ENCODE measurements at regions not wholly inside any gene's neighbourhood (a gene's known extent, or its start where the extent isn't known, plus 50 kb on each side); places are given as distances from the start of the nearest gene placed in this dataset.

- no peak overlapping the region for H3K4me3 ChIP-seq (ENCODE audit: low read depth, low read length)
- Mint-ChIP-seq H3K4me3 (no peak overlapping the region), H3K36me3 (no peaks in the 10 kb centered on the region), H3K4me1 (no peaks in the 10 kb centered on the region), H3K27me3 (peaks cover 14% of the 10 kb centered on the region), H3K27ac (no peak overlapping the region), H3K9me3 (peaks cover 0 to 3% (median 0%) of the 10 kb centered on the region in 7 donors)
- H3K27ac ChIP-seq (ENCODE audit: insufficient read depth, low read length, poor library complexity, severe bottlenecking), result no peak overlapping the region
- no peaks in the 10 kb centered on the region for H3K9me3 ChIP-seq (ENCODE audit: control insufficient read depth in 2 of 2, low read length in 2 of 2)
- H3K27me3 ChIP-seq (ENCODE audit: control insufficient read depth, insufficient read depth, low read length), result peaks cover 5% of the 10 kb centered on the region
- H3K4me1 ChIP-seq (ENCODE audit: control insufficient read depth, insufficient read depth, low read length, poor library complexity, severe bottlenecking), result no peaks in the 10 kb centered on the region
- no peaks in the 10 kb centered on the region for H3K36me3 ChIP-seq (ENCODE audit: control insufficient read depth, insufficient read depth, low read length)
- DNase-seq (no peak), ATAC-seq (ENCODE audit: low read depth in 2 of 2) (no peak)
Observed at GRCh38 chr22:49354516-49355210, 473.0 kb downstream of the BRD1 start.

- H3K27ac ChIP-seq (ENCODE audit: insufficient read depth, low read length, poor library complexity, severe bottlenecking), result no peak overlapping the region
- DNase-seq, result no peak
- Mint-ChIP-seq H3K4me3 (no peak overlapping the region), H3K9me3 (peaks cover 0 to 3% (median 0%) of the 10 kb centered on the region in 7 donors), H3K36me3 (no peaks in the 10 kb centered on the region), H3K27ac (no peak overlapping the region), H3K27me3 (peaks cover 12% of the 10 kb centered on the region), H3K4me1 (no peaks in the 10 kb centered on the region)
- no peaks in the 10 kb centered on the region for H3K36me3 ChIP-seq (ENCODE audit: control insufficient read depth, insufficient read depth, low read length)
- peaks cover 3% of the 10 kb centered on the region for H3K27me3 ChIP-seq (ENCODE audit: control insufficient read depth, insufficient read depth, low read length)
- no peaks in the 10 kb centered on the region for H3K4me1 ChIP-seq (ENCODE audit: control insufficient read depth, insufficient read depth, low read length, poor library complexity, severe bottlenecking)
- no peaks in the 10 kb centered on the region for H3K9me3 ChIP-seq (ENCODE audit: control insufficient read depth in 2 of 2, low read length in 2 of 2)
- no peak for ATAC-seq (ENCODE audit: low read depth in 2 of 2)
- no peak overlapping the region for H3K4me3 ChIP-seq (ENCODE audit: low read depth, low read length)
Observed at GRCh38 chr22:49353235-49353634, 474.4 kb downstream of the BRD1 start.

- H3K9me3 Mint-ChIP-seq, result peaks cover 0 to 3% (median 0%) of the 10 kb centered on the region in 7 donors
- DNase-seq (no peak), ATAC-seq (ENCODE audit: low read depth in 2 of 2) (no peak)
- H3K27me3 ChIP-seq (ENCODE audit: control insufficient read depth, insufficient read depth, low read length), result peaks cover 3% of the 10 kb centered on the region
- no peaks in the 10 kb centered on the region for H3K36me3 ChIP-seq (ENCODE audit: control insufficient read depth, insufficient read depth, low read length)
- no peaks in the 10 kb centered on the region for H3K4me1 Mint-ChIP-seq
- H3K4me1 ChIP-seq (ENCODE audit: control insufficient read depth, insufficient read depth, low read length, poor library complexity, severe bottlenecking), result no peaks in the 10 kb centered on the region
- peaks cover 12% of the 10 kb centered on the region for H3K27me3 Mint-ChIP-seq
- no peak overlapping the region for H3K27ac Mint-ChIP-seq
- H3K27ac ChIP-seq (ENCODE audit: insufficient read depth, low read length, poor library complexity, severe bottlenecking), result no peak overlapping the region
- no peak overlapping the region for H3K4me3 Mint-ChIP-seq
- no peaks in the 10 kb centered on the region for H3K36me3 Mint-ChIP-seq
- H3K4me3 ChIP-seq (ENCODE audit: low read depth, low read length), result no peak overlapping the region
- no peaks in the 10 kb centered on the region for H3K9me3 ChIP-seq (ENCODE audit: control insufficient read depth in 2 of 2, low read length in 2 of 2)
Observed at GRCh38 chr22:49352361-49353169, 475.1 kb downstream of the BRD1 start.

- Mint-ChIP-seq H3K27me3 (peaks cover 12% of the 10 kb centered on the region), H3K4me1 (no peaks in the 10 kb centered on the region), H3K4me3 (no peak overlapping the region), H3K27ac (no peak overlapping the region), H3K36me3 (no peaks in the 10 kb centered on the region), H3K9me3 (peaks cover 0 to 3% (median 0%) of the 10 kb centered on the region in 7 donors)
- no peaks in the 10 kb centered on the region for H3K4me1 ChIP-seq (ENCODE audit: control insufficient read depth, insufficient read depth, low read length, poor library complexity, severe bottlenecking)
- no peaks in the 10 kb centered on the region for H3K9me3 ChIP-seq (ENCODE audit: control insufficient read depth in 2 of 2, low read length in 2 of 2)
- DNase-seq, result no peak
- no peak for ATAC-seq (ENCODE audit: low read depth in 2 of 2)
- peaks cover 3% of the 10 kb centered on the region for H3K27me3 ChIP-seq (ENCODE audit: control insufficient read depth, insufficient read depth, low read length)
- no peak overlapping the region for H3K4me3 ChIP-seq (ENCODE audit: low read depth, low read length)
- no peak overlapping the region for H3K27ac ChIP-seq (ENCODE audit: insufficient read depth, low read length, poor library complexity, severe bottlenecking)
- no peaks in the 10 kb centered on the region for H3K36me3 ChIP-seq (ENCODE audit: control insufficient read depth, insufficient read depth, low read length)
Observed at GRCh38 chr22:49351761-49352227, 475.9 kb downstream of the BRD1 start.

GRCh38 chr22:49350441-49351121, 477.1 kb downstream of the BRD1 start:
- Histone ChIP-seq H3K36me3 (ENCODE audit: control insufficient read depth, insufficient read depth, low read length) (no peaks in the 10 kb centered on the region), H3K27me3 (ENCODE audit: control insufficient read depth, insufficient read depth, low read length) (peaks cover 3% of the 10 kb centered on the region), H3K9me3 (ENCODE audit: control insufficient read depth in 2 of 2, low read length in 2 of 2) (no peaks in the 10 kb centered on the region), H3K4me3 (ENCODE audit: low read depth, low read length) (no peak overlapping the region), H3K4me1 (ENCODE audit: control insufficient read depth, insufficient read depth, low read length, poor library complexity, severe bottlenecking) (no peaks in the 10 kb centered on the region), H3K27ac (ENCODE audit: insufficient read depth, low read length, poor library complexity, severe bottlenecking) (no peak overlapping the region)
- H3K9me3 Mint-ChIP-seq, result peaks cover 0 to 3% (median 0%) of the 10 kb centered on the region in 7 donors
- ATAC-seq (ENCODE audit: low read depth in 2 of 2), result no peak
- H3K27ac Mint-ChIP-seq, result no peak overlapping the region
- H3K4me3 Mint-ChIP-seq, result no peak overlapping the region
- DNase-seq, result no peak
- H3K4me1 Mint-ChIP-seq, result no peaks in the 10 kb centered on the region
- H3K27me3 Mint-ChIP-seq, result peaks cover 12% of the 10 kb centered on the region
- no peaks in the 10 kb centered on the region for H3K36me3 Mint-ChIP-seq

- Mint-ChIP-seq H3K27me3 (peaks cover 12% of the 10 kb centered on the region), H3K36me3 (no peaks in the 10 kb centered on the region), H3K9me3 (peaks cover 0 to 3% (median 0%) of the 10 kb centered on the region in 7 donors), H3K4me1 (no peaks in the 10 kb centered on the region), H3K27ac (no peak overlapping the region), H3K4me3 (no peak overlapping the region)
- ATAC-seq (ENCODE audit: low read depth in 2 of 2) (no peak), DNase-seq (no peak)
- no peak overlapping the region for H3K4me3 ChIP-seq (ENCODE audit: low read depth, low read length)
- no peaks in the 10 kb centered on the region for H3K4me1 ChIP-seq (ENCODE audit: control insufficient read depth, insufficient read depth, low read length, poor library complexity, severe bottlenecking)
- no peaks in the 10 kb centered on the region for H3K36me3 ChIP-seq (ENCODE audit: control insufficient read depth, insufficient read depth, low read length)
- no peaks in the 10 kb centered on the region for H3K9me3 ChIP-seq (ENCODE audit: control insufficient read depth in 2 of 2, low read length in 2 of 2)
- H3K27me3 ChIP-seq (ENCODE audit: control insufficient read depth, insufficient read depth, low read length), result peaks cover 1% of the 10 kb centered on the region
- no peak overlapping the region for H3K27ac ChIP-seq (ENCODE audit: insufficient read depth, low read length, poor library complexity, severe bottlenecking)
Observed at GRCh38 chr22:49349841-49350381, 477.8 kb downstream of the BRD1 start.

- ATAC-seq (ENCODE audit: low read depth in 2 of 2) (no peak), DNase-seq (no peak)
- no peaks in the 10 kb centered on the region for H3K4me1 Mint-ChIP-seq
- no peak overlapping the region for H3K27ac Mint-ChIP-seq
- no peaks in the 10 kb centered on the region for H3K36me3 Mint-ChIP-seq
- Histone ChIP-seq H3K4me1 (ENCODE audit: control insufficient read depth, insufficient read depth, low read length, poor library complexity, severe bottlenecking) (no peaks in the 10 kb centered on the region), H3K9me3 (ENCODE audit: control insufficient read depth in 2 of 2, low read length in 2 of 2) (no peaks in the 10 kb centered on the region), H3K4me3 (ENCODE audit: low read depth, low read length) (no peak overlapping the region), H3K27ac (ENCODE audit: insufficient read depth, low read length, poor library complexity, severe bottlenecking) (no peak overlapping the region), H3K27me3 (ENCODE audit: control insufficient read depth, insufficient read depth, low read length) (no peaks in the 10 kb centered on the region), H3K36me3 (ENCODE audit: control insufficient read depth, insufficient read depth, low read length) (no peaks in the 10 kb centered on the region)
- peaks cover 0 to 3% (median 0%) of the 10 kb centered on the region in 7 donors for H3K9me3 Mint-ChIP-seq
- peaks cover 17% of the 10 kb centered on the region for H3K27me3 Mint-ChIP-seq
- no peak overlapping the region for H3K4me3 Mint-ChIP-seq
Observed at GRCh38 chr22:49349181-49349835, 478.4 kb downstream of the BRD1 start.
